ENCODE measurements at regions not wholly inside any gene's neighbourhood (a gene's known extent, or its start where the extent isn't known, plus 50 kb on each side); places are given as distances from the start of the nearest gene placed in this dataset.

DNA sequence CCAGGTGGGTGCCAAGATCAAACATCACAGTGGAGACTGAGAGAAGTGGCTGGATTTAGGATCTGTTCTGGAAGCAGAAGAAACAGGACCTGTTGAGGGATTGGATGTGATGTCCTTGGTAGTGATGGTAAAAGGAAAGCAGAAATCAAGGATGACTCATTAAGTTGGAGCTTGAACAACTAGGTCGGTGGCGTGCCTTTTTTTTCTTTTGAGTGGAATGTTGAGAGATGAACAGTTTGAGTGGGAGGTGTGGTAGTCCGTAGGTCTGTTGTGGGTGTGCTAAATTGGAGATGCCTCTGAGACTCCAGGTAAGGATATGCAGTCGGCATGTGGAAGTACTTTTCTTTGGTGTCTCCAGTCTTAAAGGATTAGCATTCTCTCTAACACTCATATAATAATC, 92.1 kb upstream of the IL12B start:
- DNase-seq (ENCODE audit: low read depth) = no peak

GRCh38 chr5:159422910-159423309, 92.6 kb upstream of the IL12B start:
- DNase-seq (ENCODE audit: low read depth) = no peak

DNA sequence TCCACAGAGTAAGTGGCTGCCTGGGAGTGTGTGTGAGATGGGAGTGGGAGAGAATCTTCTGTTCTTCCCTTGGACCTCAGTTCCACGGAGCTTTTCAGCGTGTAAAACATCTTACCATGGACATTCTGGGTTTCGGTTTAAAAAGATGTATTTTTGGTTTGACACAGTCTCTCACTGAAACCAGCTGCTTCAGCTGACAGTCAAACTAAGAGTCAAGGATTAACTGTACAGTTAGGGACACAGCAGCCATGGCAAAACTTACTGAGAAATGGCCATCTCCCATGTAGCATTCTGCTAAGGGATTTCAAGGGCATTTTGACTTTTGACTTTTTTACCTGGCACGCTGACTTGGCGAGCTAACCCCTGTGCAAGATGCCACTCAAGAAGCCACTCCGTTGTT, 93.8 kb upstream of the IL12B start:
- DNase-seq (ENCODE audit: low read depth) = no peak

DNA sequence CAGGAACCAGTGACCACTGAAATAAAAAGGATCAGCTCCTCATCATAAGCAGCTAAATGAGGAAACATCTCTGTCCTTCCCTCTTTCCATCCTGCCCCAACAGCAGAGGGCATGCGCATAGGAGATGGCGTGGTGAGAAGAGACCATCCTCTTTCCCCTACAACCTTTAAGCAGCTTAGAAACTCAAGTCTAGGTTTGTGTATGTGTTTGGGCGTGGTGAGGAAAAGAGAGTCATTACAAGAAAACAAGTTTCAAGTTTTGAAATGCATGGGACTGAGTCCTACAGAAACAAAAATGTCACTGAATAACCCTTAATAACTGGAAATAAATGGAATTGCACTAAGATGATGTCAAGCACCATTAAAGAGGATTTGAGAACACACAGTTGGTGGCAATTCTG, 96.4 kb upstream of the IL12B start:
- DNase-seq (ENCODE audit: low read depth) = no peak

DNA sequence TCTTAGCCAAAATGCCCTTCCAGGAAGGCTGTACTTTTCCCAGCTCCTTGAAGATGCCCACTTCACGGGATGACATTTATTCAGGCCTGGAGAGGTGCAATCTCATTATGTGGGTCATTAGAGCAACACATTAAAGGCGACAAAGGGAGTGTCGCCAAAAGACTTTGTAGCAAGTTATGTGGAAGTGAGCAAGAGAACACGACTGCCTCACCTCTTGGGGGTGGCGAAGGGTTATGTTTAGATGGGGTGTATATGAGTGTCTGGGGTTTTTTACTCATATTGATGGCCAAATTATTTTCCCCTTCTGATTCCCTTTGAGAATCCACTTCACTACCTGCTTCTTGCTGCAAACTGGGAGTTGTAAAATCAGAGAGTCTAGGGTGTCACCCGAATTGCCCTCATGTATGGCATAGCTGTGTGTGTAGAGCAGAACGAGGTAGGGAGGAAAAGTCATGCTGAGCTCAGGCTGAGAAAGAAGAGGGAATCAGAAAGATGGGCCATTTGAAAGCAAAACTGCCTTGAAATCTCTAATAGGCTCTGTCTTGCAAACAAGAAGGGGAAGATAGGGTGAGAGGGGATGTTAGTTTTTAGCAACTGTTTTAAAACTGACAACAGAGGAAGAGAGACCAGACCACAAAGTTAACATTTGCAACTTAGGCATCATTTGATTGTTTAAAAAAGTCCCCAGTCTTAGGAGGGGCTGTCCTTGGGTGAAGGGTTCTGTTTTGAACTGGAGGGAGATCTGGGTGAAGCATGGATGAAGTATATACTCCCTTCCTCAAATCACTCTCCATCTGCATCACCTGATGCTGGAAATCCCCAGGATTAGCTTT, 97.1 kb upstream of the IL12B start:
- DNase-seq (ENCODE audit: low read depth) = no peak

DNA sequence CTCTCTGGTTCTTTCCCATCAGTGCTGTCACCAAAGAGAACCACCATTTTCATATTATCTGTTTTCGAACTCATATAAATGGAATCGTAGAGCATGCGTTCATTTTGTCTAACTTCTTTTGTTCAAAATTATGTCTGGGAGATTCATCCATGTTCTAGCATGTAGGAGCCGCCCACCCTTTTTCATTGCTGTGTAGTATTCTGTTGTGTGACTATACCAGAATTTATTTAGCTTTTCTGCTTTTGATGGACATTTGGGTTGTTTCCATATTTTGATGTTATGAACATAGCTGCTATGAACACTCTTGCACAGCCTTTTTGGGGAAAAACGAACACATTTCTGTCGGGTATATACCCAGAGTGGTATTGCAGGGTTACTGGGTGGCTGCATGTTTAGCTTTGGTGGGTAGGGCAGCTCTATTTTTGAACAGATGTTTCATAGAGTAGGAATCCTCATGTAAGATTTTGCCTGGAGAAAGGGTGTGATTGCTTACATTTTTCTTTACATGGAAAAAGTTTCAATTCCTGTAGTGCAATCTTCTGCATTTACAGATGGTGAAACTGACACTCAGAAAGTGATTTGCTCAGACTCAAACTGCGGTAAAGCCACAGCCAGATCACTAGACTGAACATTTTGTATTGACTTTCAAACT, 100.2 kb upstream of the IL12B start:
- no peak for DNase-seq (ENCODE audit: low read depth)

DNA sequence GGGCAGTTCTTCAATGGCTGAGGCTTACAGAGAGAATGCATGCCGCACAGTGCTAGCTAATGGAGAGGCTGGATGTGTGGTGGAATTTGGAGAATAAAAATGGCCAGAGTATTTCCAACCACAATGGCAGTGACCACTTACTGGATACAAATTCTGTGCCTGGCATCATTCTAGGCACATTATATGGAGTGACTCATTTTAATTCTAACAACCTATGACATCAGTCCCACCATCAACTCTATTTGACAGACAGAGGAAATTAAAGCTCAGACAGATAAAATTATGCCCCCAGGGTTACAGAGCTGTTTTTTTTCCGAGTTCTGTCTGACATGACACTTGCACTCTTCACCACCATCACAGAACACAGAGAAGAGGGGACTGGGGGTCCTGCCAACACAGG, 105.6 kb upstream of the IL12B start:
- DNase-seq (ENCODE audit: low read depth) = no peak

DNA sequence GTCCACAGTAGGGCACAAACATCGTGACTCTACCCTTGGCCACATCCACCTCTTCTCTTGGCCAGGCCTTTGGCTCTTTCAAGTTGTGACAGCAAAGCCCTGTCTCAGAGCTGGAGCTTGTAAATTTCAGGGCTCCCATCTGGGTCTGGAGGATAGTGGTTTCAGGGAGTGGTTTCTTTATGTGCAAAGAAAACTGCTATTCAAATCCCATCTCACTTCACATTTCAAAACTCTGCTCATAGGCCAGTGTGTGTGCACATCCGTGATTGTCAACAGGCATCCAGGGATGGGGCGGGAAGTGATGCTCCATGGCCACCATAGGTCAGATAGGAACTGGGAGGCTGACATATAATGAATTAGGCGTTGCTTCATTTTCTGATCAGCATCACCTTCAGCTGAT, 107.8 kb upstream of the IL12B start:
- no peak for DNase-seq (ENCODE audit: low read depth)

GRCh38 chr5:159439002-159439401, 108.7 kb upstream of the IL12B start:
- no peak for DNase-seq (ENCODE audit: low read depth)

GRCh38 chr5:159440235-159440634, 109.9 kb upstream of the IL12B start:
- DNase-seq (ENCODE audit: low read depth) = no peak

GRCh38 chr5:159440968-159441367, 110.7 kb upstream of the IL12B start:
- DNase-seq (ENCODE audit: low read depth) = no peak

GRCh38 chr5:159441441-159441840, 111.2 kb upstream of the IL12B start:
- no peak for DNase-seq (ENCODE audit: low read depth)

- DNase-seq (ENCODE audit: low read depth) = no peak
Measured at GRCh38 chr5:159442206-159442850, 112.0 kb upstream of the IL12B start.

GRCh38 chr5:159444441-159445082, 114.3 kb upstream of the IL12B start:
- no peak for DNase-seq (ENCODE audit: low read depth)

GRCh38 chr5:159447116-159447515, 116.8 kb upstream of the IL12B start:
- no peak for DNase-seq (ENCODE audit: low read depth)

DNA sequence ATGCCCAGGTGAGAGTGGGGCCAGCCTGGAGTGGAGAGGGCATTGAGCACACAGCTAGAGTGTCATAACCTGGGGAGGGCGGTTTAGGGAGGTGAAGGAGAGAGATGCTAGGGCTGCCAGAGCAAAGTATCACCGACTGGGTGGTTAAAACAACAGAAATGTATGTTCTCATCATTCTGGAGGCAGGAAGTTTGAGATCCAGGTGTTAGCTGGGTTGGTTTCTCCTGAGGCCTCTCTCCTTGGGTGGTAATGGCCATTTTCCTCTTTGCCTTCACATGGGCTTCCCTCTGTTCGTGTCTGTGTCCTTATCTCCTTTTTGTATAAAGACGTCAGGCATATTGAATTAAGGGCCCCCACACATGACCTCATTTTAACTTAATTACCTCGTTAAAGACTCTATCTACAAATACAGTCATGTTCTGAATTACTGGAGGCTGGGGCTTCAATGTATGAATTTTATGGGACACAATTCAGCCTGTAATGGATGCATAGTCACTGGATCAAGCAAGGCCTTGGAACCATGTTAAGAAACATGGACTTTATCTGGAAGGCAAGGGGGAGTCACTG, 118.6 kb upstream of the IL12B start:
- no peak for DNase-seq (ENCODE audit: low read depth)

DNA sequence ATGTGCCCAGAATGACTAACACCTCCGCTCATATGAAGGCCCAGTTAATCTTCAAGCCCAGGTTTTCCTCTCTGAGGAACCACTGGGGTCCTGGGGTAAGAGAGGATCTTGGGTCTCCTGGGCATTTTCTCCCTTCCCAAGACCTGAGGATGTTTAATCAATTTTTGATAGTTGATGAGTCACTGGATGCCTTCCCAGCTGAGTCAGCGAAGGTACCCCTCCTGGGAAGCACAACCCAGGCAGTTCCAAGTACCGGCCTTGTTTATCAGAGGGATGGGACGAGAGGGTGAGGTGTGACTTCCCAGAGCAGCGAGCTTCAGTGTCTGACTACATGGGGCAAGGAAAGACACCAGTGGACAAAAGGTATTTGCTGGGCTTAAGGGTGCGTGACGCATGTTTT, 119.6 kb upstream of the IL12B start:
- no peak for DNase-seq (ENCODE audit: low read depth)

DNA sequence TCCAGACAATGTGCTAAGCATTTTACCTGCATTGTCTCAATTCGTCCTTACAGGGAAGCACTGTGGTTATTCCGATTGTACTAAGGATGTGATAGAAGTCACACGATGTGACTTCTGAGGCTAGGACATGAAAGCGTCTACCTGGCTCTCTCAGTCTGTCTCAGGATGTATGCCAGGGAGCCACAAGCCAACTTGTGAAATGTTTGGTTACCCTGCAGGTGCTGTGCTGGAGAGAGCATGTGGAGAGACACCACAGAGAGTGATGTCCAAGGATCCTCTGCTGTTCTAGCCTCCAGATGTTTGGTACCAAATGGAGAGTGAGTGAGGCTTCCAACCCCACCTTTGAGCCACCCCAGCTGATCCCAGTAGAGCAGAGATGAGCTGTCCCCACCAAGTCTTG, 120.1 kb upstream of the IL12B start:
- DNase-seq (ENCODE audit: low read depth) = no peak

GRCh38 chr5:159451197-159452052, 121.1 kb upstream of the IL12B start:
- DNase-seq (ENCODE audit: low read depth) = peak; percentile 48

DNA sequence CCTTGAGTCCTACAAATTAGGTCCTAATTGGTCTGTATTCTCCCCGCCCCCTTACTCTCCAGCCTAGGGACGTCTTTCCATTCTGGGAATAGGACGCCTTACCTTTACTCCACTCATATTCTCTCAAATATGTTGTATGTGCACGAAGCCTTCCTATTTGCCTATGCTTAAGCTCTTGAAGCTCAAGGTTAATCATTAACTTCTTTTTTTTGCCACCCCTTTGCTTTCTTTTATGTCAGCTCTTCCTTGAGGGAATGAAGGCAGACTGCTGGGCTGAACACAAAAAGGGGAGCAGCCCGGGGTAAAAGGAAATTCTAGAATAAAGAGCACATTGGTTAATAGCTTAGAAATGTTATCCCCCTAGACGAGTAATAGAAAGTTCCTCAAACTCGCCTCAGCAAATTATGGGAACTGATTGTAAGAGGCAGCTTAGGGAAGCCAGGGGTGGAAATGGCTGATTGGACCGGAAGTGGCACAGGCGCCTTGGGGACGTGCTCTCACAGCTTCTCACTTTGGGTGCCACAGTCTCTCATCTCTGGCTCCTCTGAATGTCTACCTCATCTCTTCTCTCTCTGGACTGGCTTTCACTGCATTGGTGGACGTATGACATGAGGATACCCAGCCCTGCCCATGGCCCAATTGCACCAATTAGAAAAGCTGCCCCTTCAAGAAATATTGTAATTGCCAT, 122.3 kb upstream of the IL12B start:
- DNase-seq (ENCODE audit: low read depth) = no peak

DNA sequence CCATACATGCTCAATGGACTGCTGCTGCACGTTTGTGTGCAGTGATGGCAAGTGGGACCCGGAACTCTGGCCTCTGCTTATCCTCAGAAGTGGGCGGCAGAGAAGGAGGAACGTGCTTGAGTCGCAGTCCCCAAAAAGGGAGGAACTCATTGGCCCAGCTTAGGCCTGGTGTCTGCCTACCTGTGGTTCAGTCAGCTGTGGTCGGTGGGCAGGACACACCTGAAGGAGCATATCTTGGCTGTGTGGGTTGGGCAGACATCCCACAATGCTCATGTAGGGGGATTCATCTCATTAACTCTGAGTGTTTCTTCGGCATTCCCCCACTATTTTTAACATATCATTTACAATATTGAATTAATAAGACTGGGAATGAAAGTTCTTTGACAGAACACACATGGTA, 122.9 kb upstream of the IL12B start:
- no peak for DNase-seq (ENCODE audit: low read depth)

Data from forelimb muscle (tissue), 1 donor.